ENCODE measurements at regions not wholly inside any gene's neighbourhood (a gene's known extent, or its start where the extent isn't known, plus 50 kb on each side); places are given as distances from the start of the nearest gene placed in this dataset.

GRCh38 chr1:58907398-58907797, 123.6 kb upstream of the JUN start:
- H3K4me3 ChIP-seq: no peak overlapping the region
- H3K27ac ChIP-seq: no peak overlapping the region
- H3K9me3 ChIP-seq: no peaks in the 10 kb centered on the region
- no peak for TF ChIP-seq CTCF (IDR thresholded peaks at IDR 0.05)
- no peak for TF ChIP-seq EP300 (IDR thresholded peaks at IDR 0.05)
- no peak for TF ChIP-seq POLR2A (IDR thresholded peaks at IDR 0.05)
- 85 to 88% (median 86%) methylated on average over 3 of the region's 3 CpGs for WGBS, 3 donors
- intact Hi-C loops (cut with DNase I): no loop called here
- no peak for DNase-seq
- H3K27me3 ChIP-seq: no peaks in the 10 kb centered on the region
- H3K36me3 ChIP-seq: no peaks in the 10 kb centered on the region
- H3K4me1 ChIP-seq (ENCODE audit: insufficient read depth): no peaks in the 10 kb centered on the region

- H3K27me3 ChIP-seq: no peaks in the 10 kb centered on the region
- DNase-seq: no peak
- H3K4me1 ChIP-seq (ENCODE audit: insufficient read depth): no peaks in the 10 kb centered on the region
- no peaks in the 10 kb centered on the region for H3K9me3 ChIP-seq
- intact Hi-C loops (cut with DNase I): no loop called here
- TF ChIP-seq POLR2A (IDR thresholded peaks at IDR 0.05) (no peak), CTCF (IDR thresholded peaks at IDR 0.05) (no peak), EP300 (IDR thresholded peaks at IDR 0.05) (no peak)
- H3K36me3 ChIP-seq: no peaks in the 10 kb centered on the region
- H3K27ac ChIP-seq: no peak overlapping the region
- no peak overlapping the region for H3K4me3 ChIP-seq
- 84 to 91% (median 87%) methylated on average over 3 of the region's 3 CpGs for WGBS, 3 donors
Measured at GRCh38 chr1:58908561-58909560, 125.0 kb upstream of the JUN start.

DNA sequence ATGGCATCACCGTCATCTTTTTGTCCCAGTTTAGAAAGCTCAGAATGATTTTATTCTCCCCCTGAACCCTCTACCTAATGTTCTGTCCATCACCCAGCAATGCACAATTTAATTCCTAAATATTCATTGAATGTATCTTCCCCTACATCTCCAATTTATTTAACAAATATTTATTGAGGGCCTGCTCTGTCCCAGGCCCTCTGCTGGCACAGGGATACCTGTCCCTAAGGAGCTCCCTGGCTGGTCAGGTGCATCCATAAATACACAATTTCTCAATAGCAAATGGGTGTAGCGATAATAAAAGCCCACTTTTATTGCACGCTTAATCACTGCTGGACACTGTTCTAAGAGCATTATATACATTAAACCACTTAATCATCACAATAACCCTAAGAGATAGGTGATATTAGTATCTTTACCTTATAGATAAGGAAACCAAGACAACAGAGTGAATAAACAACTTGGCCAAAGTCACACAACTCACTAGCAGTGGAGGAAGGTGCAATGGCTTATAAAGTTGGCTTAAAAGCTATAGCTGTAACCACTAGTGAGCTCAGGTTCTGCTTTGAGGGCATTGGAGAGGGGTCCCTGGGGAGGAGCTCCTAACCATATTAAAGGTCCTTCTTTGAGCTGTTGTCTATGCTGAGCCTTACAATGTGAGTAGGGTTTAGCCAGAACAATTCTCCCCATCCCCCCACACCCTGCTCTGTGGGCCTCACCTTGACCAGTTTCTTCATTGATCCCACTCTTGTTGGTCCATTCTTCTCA, 126.3 kb upstream of the JUN start:
- 98 to 99% (median 98%) methylated on average over 3 of the region's 3 CpGs for WGBS, 3 donors
- Histone ChIP-seq H3K4me1 (ENCODE audit: insufficient read depth) (no peaks in the 10 kb centered on the region), H3K4me3 (no peak overlapping the region), H3K27ac (no peak overlapping the region), H3K9me3 (no peaks in the 10 kb centered on the region), H3K36me3 (no peaks in the 10 kb centered on the region), H3K27me3 (no peaks in the 10 kb centered on the region)
- TF ChIP-seq EP300 (IDR thresholded peaks at IDR 0.05): no peak
- no peak for TF ChIP-seq CTCF (IDR thresholded peaks at IDR 0.05)
- TF ChIP-seq POLR2A (IDR thresholded peaks at IDR 0.05): no peak
- DNase-seq: no peak
- intact Hi-C loops (cut with DNase I): no loop called here

- no peaks in the 10 kb centered on the region for H3K9me3 ChIP-seq
- no peak overlapping the region for H3K27ac ChIP-seq
- no peaks in the 10 kb centered on the region for H3K36me3 ChIP-seq
- H3K4me3 ChIP-seq: no peak overlapping the region
- no peaks in the 10 kb centered on the region for H3K4me1 ChIP-seq (ENCODE audit: insufficient read depth)
- WGBS, 3 donors: 93 to 98% (median 96%) methylated on average over 7 of the region's 7 CpGs
- no peaks in the 10 kb centered on the region for H3K27me3 ChIP-seq
- no peak for TF ChIP-seq POLR2A (IDR thresholded peaks at IDR 0.05)
- no peak for TF ChIP-seq CTCF (IDR thresholded peaks at IDR 0.05)
- no peak for TF ChIP-seq EP300 (IDR thresholded peaks at IDR 0.05)
- no peak for DNase-seq
- intact Hi-C loops (cut with DNase I): no loop called here
Measured at GRCh38 chr1:58911841-58912499, 128.1 kb upstream of the JUN start.

Measured in ovary (tissue), 7 donors.